Esophagus muscularis mucosa (tissue), 4 donors: ENCODE measurements at regions not wholly inside any gene's neighbourhood (a gene's known extent, or its start where the extent isn't known, plus 50 kb on each side); places are given as distances from the start of the nearest gene placed in this dataset.

ENCODE experiments used
- DNase-seq: peaks from one replicate; pipeline ENCODE4 v3.0.0-alpha.2; 2017; ENCODE audit errors: extremely low spot score
- H3K27ac ChIP-seq, 4 donors: fragments of 200-600 bp; sonication (generic); replicated peaks in 1 of 4; 1 replicate in 3 of 4; 2 replicates in 1 of 4; pipeline ENCODE4 v1.5.1; 2016 to 2019; ENCODE audit warnings: mild to moderate bottlenecking in 1 of 4
- H3K27me3 ChIP-seq, 4 donors: fragments of 200-600 bp; sonication (generic); one replicate each; pipeline versions ENCODE4 v1.5.1 to v1.6.0; 2016 to 2019
- H3K36me3 ChIP-seq, 4 donors: fragments of 200-600 bp; sonication (generic); one replicate each; pipeline ENCODE4 v1.5.1; 2016 to 2019
- H3K4me1 ChIP-seq, 4 donors: fragments of 200-600 bp; sonication (generic); one replicate each; pipeline ENCODE4 v1.5.1; 2016 to 2019
- H3K4me3 ChIP-seq, 4 donors: fragments of 200-600 bp; sonication (generic); 1 replicate in 2 of 4; 2 replicates in 2 of 4; pipeline ENCODE4 v1.5.1; 2016 to 2019; ENCODE audit warnings: mild to moderate bottlenecking in 4 of 4, moderate library complexity in 1 of 4
- H3K9me3 ChIP-seq, 4 donors: fragments of 200-600 bp; sonication (generic); 1 replicate in 3 of 4; 2 replicates in 1 of 4; pipeline ENCODE4 v1.5.1; 2016 to 2019
- CTCF ChIP-seq, 3 experiments: fragments of 200-600 bp in 2 of 3; fragments of 450-650 bp in 1 of 3; sonication (generic) in 2 of 3; IDR thresholded peaks; one replicate each; pipeline ENCODE4 v1.5.1; 2017 to 2019; ENCODE audit warnings: antibody characterized with exemption in 3 of 3, mild to moderate bottlenecking in 2 of 3, moderate library complexity in 1 of 3
- EP300 ChIP-seq: sonication (generic); formaldehyde crosslinking; IDR thresholded peaks from one replicate; pipeline ENCODE4 v1.6.1; 2017; ENCODE audit warnings: antibody characterized with exemption
- POLR2A ChIP-seq: fragments of 450-650 bp; IDR thresholded peaks from one replicate; pipeline ENCODE4 v1.6.1; 2017; ENCODE audit warnings: antibody characterized with exemption, moderate library complexity, mild to moderate bottlenecking, low read depth
- POLR2AphosphoS5 ChIP-seq, 2 donors: sonication (generic); formaldehyde crosslinking; IDR thresholded peaks; one replicate each; pipeline ENCODE4 v1.6.1; 2017; ENCODE audit warnings: antibody characterized with exemption in 2 of 2
- WGBS: methylation state at CpG from one replicate; pipeline ENCODE4 v1.1.5; 2018; 5-methylcytosine and 5-hydroxymethylcytosine counted together
- intact Hi-C: fragments of 100-400 bp; cut with DNase I; formaldehyde crosslinking; loops from one replicate; pipeline ENCODE4 v1.15.1; 2023

DNA sequence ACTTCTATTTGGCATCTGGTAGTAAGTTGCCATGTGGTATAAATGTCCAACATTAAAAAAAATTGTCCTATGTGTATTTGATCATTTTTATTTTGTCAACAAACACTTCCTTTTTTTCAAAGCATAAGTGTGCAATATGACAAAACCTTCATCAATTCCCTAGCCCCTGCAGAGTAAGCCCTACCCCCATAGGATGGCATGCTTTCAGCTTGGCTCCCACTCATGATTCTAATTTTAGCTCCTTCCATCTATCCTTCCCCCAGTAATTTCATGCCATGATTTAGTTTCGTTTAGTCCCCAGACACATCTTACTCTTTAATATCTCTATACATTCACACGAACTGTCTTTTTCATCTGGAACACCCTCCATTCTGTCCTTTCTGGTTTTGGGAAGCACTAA, 250.6 kb upstream of the RAG2 start:
- DNase-seq, result no peak
- Histone ChIP-seq H3K4me1 (no peaks in the 10 kb centered on the region), H3K9me3 (no peaks in the 10 kb centered on the region), H3K27ac (no peak overlapping the region), H3K27me3 (no peaks in the 10 kb centered on the region), H3K36me3 (no peaks in the 10 kb centered on the region), H3K4me3 (no peak overlapping the region)
- intact Hi-C loops, result no loop called here
- WGBS, result 47% methylated on average over 2 of the region's 2 CpGs
- TF ChIP-seq CTCF (IDR thresholded peaks at IDR 0.05), result no peak
- no peak for TF ChIP-seq EP300
- TF ChIP-seq POLR2A, result no peak
- no peak for TF ChIP-seq POLR2AphosphoS5 (IDR thresholded peaks at IDR 0.05)

DNA sequence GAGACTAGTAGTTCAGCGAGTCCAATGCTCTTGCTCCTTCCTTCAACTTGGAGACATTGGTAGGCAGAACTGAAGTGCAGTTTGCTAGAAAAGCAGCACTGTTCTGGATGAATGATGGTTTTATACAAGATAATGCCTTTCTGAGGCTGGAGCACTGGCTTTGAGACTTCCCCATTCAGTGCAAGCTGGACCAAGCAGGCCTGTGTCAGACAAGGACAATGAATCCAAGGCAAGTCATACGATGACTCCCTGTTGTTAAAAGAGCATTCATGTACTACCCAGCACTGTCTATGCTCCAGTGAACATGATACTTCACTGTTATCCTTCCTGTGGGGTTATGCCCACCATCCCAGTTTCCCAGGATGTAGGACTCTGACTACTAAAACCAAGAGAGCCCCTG, 242.3 kb upstream of the RAG2 start:
- Histone ChIP-seq H3K27me3 (no peaks in the 10 kb centered on the region), H3K4me1 (no peaks in the 10 kb centered on the region), H3K4me3 (no peak overlapping the region), H3K36me3 (no peaks in the 10 kb centered on the region), H3K27ac (no peak overlapping the region), H3K9me3 (no peaks in the 10 kb centered on the region)
- no peak for DNase-seq
- intact Hi-C loops, result no loop called here
- no peak for TF ChIP-seq CTCF (IDR thresholded peaks at IDR 0.05)
- no peak for TF ChIP-seq EP300
- TF ChIP-seq POLR2AphosphoS5 (IDR thresholded peaks at IDR 0.05), result no peak
- TF ChIP-seq POLR2A, result no peak
- 79% methylated on average over 2 of the region's 2 CpGs for WGBS

GRCh38 chr11:36837831-36838437, 239.9 kb upstream of the RAG2 start:
- Histone ChIP-seq H3K27ac (no peak overlapping the region), H3K36me3 (no peaks in the 10 kb centered on the region), H3K27me3 (no peaks in the 10 kb centered on the region), H3K4me1 (no peaks in the 10 kb centered on the region), H3K4me3 (no peak overlapping the region), H3K9me3 (no peaks in the 10 kb centered on the region)
- TF ChIP-seq CTCF (IDR thresholded peaks at IDR 0.05) (no peak), POLR2AphosphoS5 (IDR thresholded peaks at IDR 0.05) (no peak), EP300 (no peak), POLR2A (no peak)
- DNase-seq, result no peak
- intact Hi-C loops, result no loop called here
- WGBS, result 88% methylated on average over 1 of the region's 1 CpG

DNA sequence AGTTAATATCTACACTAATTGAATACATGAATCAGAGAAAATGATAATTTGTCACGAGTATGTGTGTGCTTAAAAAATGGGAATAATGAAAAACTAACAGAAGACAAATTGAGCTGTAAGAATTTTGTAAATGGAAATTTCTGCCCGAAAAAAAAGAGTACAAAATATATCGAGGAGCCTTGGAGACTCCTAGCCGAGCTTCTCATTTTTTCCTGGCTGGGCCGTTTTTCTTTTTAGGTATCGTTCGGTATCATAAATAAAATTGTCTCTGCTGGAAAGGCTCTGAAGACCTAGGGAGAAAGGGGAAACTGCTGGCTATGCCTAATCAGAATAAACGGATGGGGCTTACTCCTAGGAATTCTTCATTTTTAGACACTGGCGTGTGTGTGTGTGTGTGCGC, 227.2 kb upstream of the RAG2 start:
- DNase-seq, result no peak
- Histone ChIP-seq H3K4me3 (no peak overlapping the region), H3K4me1 (no peaks in the 10 kb centered on the region), H3K27ac (no peak overlapping the region), H3K36me3 (no peaks in the 10 kb centered on the region), H3K9me3 (no peaks in the 10 kb centered on the region), H3K27me3 (no peaks in the 10 kb centered on the region)
- intact Hi-C loops, result no loop called here
- TF ChIP-seq EP300 (no peak), POLR2A (no peak), POLR2AphosphoS5 (IDR thresholded peaks at IDR 0.05) (no peak), CTCF (IDR thresholded peaks at IDR 0.05) (no peak)
- 72% methylated on average over 10 of the region's 10 CpGs for WGBS

DNA sequence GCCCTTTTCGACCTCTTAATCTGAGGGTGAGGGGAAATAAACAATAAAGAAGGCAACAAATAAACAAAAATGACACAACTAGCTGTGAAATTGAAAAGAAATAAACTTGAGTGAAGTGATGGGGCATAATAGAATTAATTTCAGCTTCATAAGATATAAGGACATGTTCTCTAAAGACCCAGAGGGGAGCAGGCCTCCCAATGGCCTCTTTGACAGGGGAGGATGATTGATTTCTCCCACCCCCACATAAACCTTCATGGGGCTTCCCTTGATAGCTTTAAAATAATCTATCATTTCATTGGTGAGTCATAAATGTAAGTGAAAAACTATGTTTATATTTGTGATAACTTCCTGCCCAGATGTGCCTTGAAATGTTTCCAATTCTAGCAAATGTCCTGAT, 226.3 kb upstream of the RAG2 start:
- H3K4me1 ChIP-seq, result no peaks in the 10 kb centered on the region
- no peak overlapping the region for H3K4me3 ChIP-seq
- H3K27ac ChIP-seq, result no peak overlapping the region
- H3K27me3 ChIP-seq, result no peaks in the 10 kb centered on the region
- intact Hi-C loops, result no loop called here
- TF ChIP-seq POLR2AphosphoS5 (IDR thresholded peaks at IDR 0.05) (no peak), POLR2A (no peak), EP300 (no peak), CTCF (IDR thresholded peaks at IDR 0.05) (no peak)
- DNase-seq, result no peak
- no peaks in the 10 kb centered on the region for H3K36me3 ChIP-seq
- WGBS, result 80% methylated on average over 1 of the region's 1 CpG
- H3K9me3 ChIP-seq, result no peaks in the 10 kb centered on the region
